Stimulated activated effector memory CD8-positive, alpha-beta T cell treated with anti-CD3 and anti-CD28 coated beads, Interleukin-12 subunit alpha, Interleukin-12 subunit beta, amount 100 ng/mL, for 72 hours (primary cell): ENCODE measurements at regions not wholly inside any gene's neighbourhood (a gene's known extent, or its start where the extent isn't known, plus 50 kb on each side); places are given as distances from the start of the nearest gene placed in this dataset.
"Not testable (repeated sequence)": the region's sequence is repeated elsewhere in the genome, so short reads cannot be mapped to it uniquely, and the experiment has no call there.

Experiments used
- ATAC-seq: fragments of 150-1000 bp; cut with Tn5 transposase; 2 replicates; pipeline ENCODE4 v1.10.0; 2021
- DNase-seq, 2 donors: peaks; one replicate each; pipeline ENCODE4 v3.0.0; 2021 to 2022; ENCODE audit warnings: low spot score in 2 of 2
- H3K27ac Mint-ChIP-seq: one replicate; pipeline ENCODE4 v1.8.0; 2022; ENCODE audit warnings: mild to moderate bottlenecking, mixed read lengths
- H3K36me3 Mint-ChIP-seq: one replicate; pipeline ENCODE4 v1.8.0; 2022; ENCODE audit warnings: mild to moderate bottlenecking, mixed read lengths
- H3K4me1 Mint-ChIP-seq: one replicate; pipeline ENCODE4 v1.8.0; 2022; ENCODE audit warnings: mixed read lengths
- H3K4me3 Mint-ChIP-seq: one replicate; pipeline ENCODE4 v1.8.0; 2022; ENCODE audit warnings: mild to moderate bottlenecking, mixed read lengths
- H3K9me3 Mint-ChIP-seq: one replicate; pipeline ENCODE4 v1.8.0; 2022; ENCODE audit warnings: mixed read lengths

- H3K9me3 Mint-ChIP-seq: no peaks in the 10 kb centered on the region
- DNase-seq (no peak), ATAC-seq (no peak)
- H3K27ac Mint-ChIP-seq: no peak overlapping the region
- H3K4me1 Mint-ChIP-seq: peaks cover 12% of the 10 kb centered on the region
- H3K4me3 Mint-ChIP-seq: no peak overlapping the region
- no peaks in the 10 kb centered on the region for H3K36me3 Mint-ChIP-seq
Measured at GRCh38 chr9:21609506-21609905, 127.4 kb upstream of the IFNE start.

- H3K9me3 Mint-ChIP-seq: no peaks in the 10 kb centered on the region
- DNase-seq (no peak), ATAC-seq (peak; percentile 73)
- peaks cover 12% of the 10 kb centered on the region for H3K4me1 Mint-ChIP-seq
- no peaks in the 10 kb centered on the region for H3K36me3 Mint-ChIP-seq
- no peak overlapping the region for H3K27ac Mint-ChIP-seq
- no peak overlapping the region for H3K4me3 Mint-ChIP-seq
Measured at GRCh38 chr9:21611891-21612290, 129.8 kb upstream of the IFNE start.

GRCh38 chr9:21615018-21615417 is 132.9 kb upstream of the IFNE start:
- Mint-ChIP-seq H3K4me1 (peaks cover 12% of the 10 kb centered on the region), H3K27ac (no peak overlapping the region), H3K36me3 (no peaks in the 10 kb centered on the region), H3K9me3 (no peaks in the 10 kb centered on the region), H3K4me3 (no peak overlapping the region)
- ATAC-seq: no peak
- no peak for DNase-seq

- DNase-seq (no peak), ATAC-seq (no peak)
- H3K36me3 Mint-ChIP-seq: no peaks in the 10 kb centered on the region
- H3K4me1 Mint-ChIP-seq: peaks cover 12% of the 10 kb centered on the region
- H3K4me3 Mint-ChIP-seq: no peak overlapping the region
- no peaks in the 10 kb centered on the region for H3K9me3 Mint-ChIP-seq
- no peak overlapping the region for H3K27ac Mint-ChIP-seq
Measured at GRCh38 chr9:21615446-21615845, 133.3 kb upstream of the IFNE start.

GRCh38 chr9:21616082-21616778 is 134.1 kb upstream of the IFNE start:
- no peak for ATAC-seq
- H3K9me3 Mint-ChIP-seq: no peaks in the 10 kb centered on the region
- H3K36me3 Mint-ChIP-seq: no peaks in the 10 kb centered on the region
- peaks cover 10% of the 10 kb centered on the region for H3K4me1 Mint-ChIP-seq
- no peak for DNase-seq
- no peak overlapping the region for H3K27ac Mint-ChIP-seq
- H3K4me3 Mint-ChIP-seq: no peak overlapping the region

- DNase-seq (no peak), ATAC-seq (no peak)
- H3K4me1 Mint-ChIP-seq: no peaks in the 10 kb centered on the region
- H3K36me3 Mint-ChIP-seq: no peaks in the 10 kb centered on the region
- no peak overlapping the region for H3K4me3 Mint-ChIP-seq
- H3K27ac Mint-ChIP-seq: no peak overlapping the region
- no peaks in the 10 kb centered on the region for H3K9me3 Mint-ChIP-seq
Measured at GRCh38 chr9:21624675-21625644, 142.8 kb upstream of the IFNE start.

GRCh38 chr9:21626493-21626892 is 144.4 kb upstream of the IFNE start:
- H3K9me3 Mint-ChIP-seq: no peaks in the 10 kb centered on the region
- no peak overlapping the region for H3K4me3 Mint-ChIP-seq
- no peak overlapping the region for H3K27ac Mint-ChIP-seq
- no peaks in the 10 kb centered on the region for H3K36me3 Mint-ChIP-seq
- ATAC-seq: no peak
- DNase-seq: no peak
- no peaks in the 10 kb centered on the region for H3K4me1 Mint-ChIP-seq

GRCh38 chr9:21628954-21629353 is 146.8 kb upstream of the IFNE start:
- H3K4me3 Mint-ChIP-seq, DNase-seq, H3K9me3 Mint-ChIP-seq, H3K4me1 Mint-ChIP-seq, H3K36me3 Mint-ChIP-seq, ATAC-seq, H3K27ac Mint-ChIP-seq: not testable (repeated sequence)

GRCh38 chr9:21634951-21635350 is 152.8 kb upstream of the IFNE start:
- H3K36me3 Mint-ChIP-seq: no peaks in the 10 kb centered on the region
- H3K9me3 Mint-ChIP-seq: no peaks in the 10 kb centered on the region
- H3K4me3 Mint-ChIP-seq: no peak overlapping the region
- no peak for ATAC-seq
- DNase-seq: no peak
- H3K27ac Mint-ChIP-seq: no peak overlapping the region
- H3K4me1 Mint-ChIP-seq: no peaks in the 10 kb centered on the region

GRCh38 chr9:21638104-21638503 is 156.0 kb upstream of the IFNE start:
- Mint-ChIP-seq H3K9me3 (no peaks in the 10 kb centered on the region), H3K4me1 (no peaks in the 10 kb centered on the region), H3K27ac (no peak overlapping the region), H3K36me3 (no peaks in the 10 kb centered on the region), H3K4me3 (no peak overlapping the region)
- ATAC-seq (no peak), DNase-seq (no peak)

- Mint-ChIP-seq H3K4me1 (no peaks in the 10 kb centered on the region), H3K9me3 (peaks cover 7% of the 10 kb centered on the region), H3K4me3 (no peak overlapping the region), H3K27ac (no peak overlapping the region), H3K36me3 (no peaks in the 10 kb centered on the region)
- DNase-seq: no peak
- no peak for ATAC-seq
Measured at GRCh38 chr9:21653091-21653490, 149.3 kb upstream of the MTAP start.

GRCh38 chr9:21653589-21653988 is 148.8 kb upstream of the MTAP start:
- Mint-ChIP-seq H3K36me3 (no peaks in the 10 kb centered on the region), H3K27ac (no peak overlapping the region), H3K9me3 (peaks cover 6% of the 10 kb centered on the region), H3K4me1 (no peaks in the 10 kb centered on the region), H3K4me3 (no peak overlapping the region)
- ATAC-seq (no peak), DNase-seq (no peak)

- DNase-seq (no peak), ATAC-seq (no peak)
- Mint-ChIP-seq H3K4me1 (no peaks in the 10 kb centered on the region), H3K4me3 (no peak overlapping the region), H3K36me3 (no peaks in the 10 kb centered on the region), H3K9me3 (no peaks in the 10 kb centered on the region), H3K27ac (no peak overlapping the region)
Measured at GRCh38 chr9:21656776-21657674, 145.4 kb upstream of the MTAP start.

- no peaks in the 10 kb centered on the region for H3K9me3 Mint-ChIP-seq
- H3K36me3 Mint-ChIP-seq: no peaks in the 10 kb centered on the region
- no peak for ATAC-seq
- DNase-seq: no peak
- H3K27ac Mint-ChIP-seq: no peak overlapping the region
- no peaks in the 10 kb centered on the region for H3K4me1 Mint-ChIP-seq
- no peak overlapping the region for H3K4me3 Mint-ChIP-seq
Measured at GRCh38 chr9:21657966-21658667, 144.3 kb upstream of the MTAP start.

GRCh38 chr9:21660976-21661375 is 141.5 kb upstream of the MTAP start:
- Mint-ChIP-seq H3K4me3 (no peak overlapping the region), H3K27ac (no peak overlapping the region)

More at GRCh38 chr9:21660976-21661375, 141.5 kb upstream of the MTAP start:
- ATAC-seq (no peak), DNase-seq (no peak)
- no peaks in the 10 kb centered on the region for H3K4me1 Mint-ChIP-seq
- H3K36me3 Mint-ChIP-seq: no peaks in the 10 kb centered on the region
- no peaks in the 10 kb centered on the region for H3K9me3 Mint-ChIP-seq
